Aorta (tissue), 5 donors: ENCODE measurements at regions not wholly inside any gene's neighbourhood (a gene's known extent, or its start where the extent isn't known, plus 50 kb on each side); places are given as distances from the start of the nearest gene placed in this dataset.
"Not testable (repeated sequence)": the region's sequence is repeated elsewhere in the genome, so short reads cannot be mapped to it uniquely, and the experiment has no call there.

Source experiments
- ATAC-seq: fragments of 200-7000 bp; cut with Tn5 transposase; one replicate; pipeline ENCODE4 v1.9.1; 2022; ENCODE audit warnings: moderate library complexity; ENCODE audit not compliant: low FRiP score
- DNase-seq, 2 donors: peaks; one replicate each; pipeline ENCODE4 v3.0.0-alpha.2; 2020
- H3K27ac ChIP-seq, 2 donors: one replicate each; pipeline ENCODE4 v1.5.1; 2013; ENCODE audit warnings: low read length in 2 of 2, mild to moderate bottlenecking in 2 of 2, moderate library complexity in 2 of 2, control low read depth in 1 of 2, inconsistent platforms in 1 of 2, low read depth in 1 of 2
- H3K27me3 ChIP-seq, 2 donors: one replicate each; pipeline ENCODE4 v1.6.1; 2013; ENCODE audit warnings: control low read depth in 1 of 2, low read length in 1 of 2, mild to moderate bottlenecking in 1 of 2, moderate library complexity in 1 of 2; ENCODE audit not compliant: insufficient read depth in 2 of 2, control insufficient read depth in 1 of 2
- H3K36me3 ChIP-seq, 2 donors: one replicate each; pipeline ENCODE4 v1.6.1; 2013; ENCODE audit warnings: control low read depth in 1 of 2, low read length in 1 of 2, mild to moderate bottlenecking in 1 of 2; ENCODE audit not compliant: insufficient read depth in 2 of 2, control insufficient read depth in 1 of 2
- H3K4me1 ChIP-seq, 2 donors: one replicate each; pipeline ENCODE4 v1.6.1; 2013; ENCODE audit warnings: low read length in 2 of 2, control low read depth in 1 of 2, mild to moderate bottlenecking in 1 of 2, moderate library complexity in 1 of 2; ENCODE audit not compliant: insufficient read depth in 2 of 2, control insufficient read depth in 1 of 2
- H3K4me3 ChIP-seq, 2 donors: one replicate each; pipeline ENCODE4 v1.5.1; 2013; ENCODE audit warnings: low read length in 2 of 2, control low read depth in 1 of 2, mild to moderate bottlenecking in 1 of 2
- H3K9me3 ChIP-seq: one replicate; pipeline ENCODE4 v1.6.1; 2013; ENCODE audit warnings: mild to moderate bottlenecking, low read length; ENCODE audit not compliant: control insufficient read depth
- whole genome bisulfite sequencing, 2 donors: extraction: QIAGEN DNeasy Blood & Tissue Kit; methylation state at CpG; one replicate each; pipeline ENCODE4 v1.1.7; 2013; 5-methylcytosine and 5-hydroxymethylcytosine counted together
- intact Hi-C, 2 donors: fragments of 100-400 bp; cut with DNase I; formaldehyde crosslinking; loops; one replicate each; pipeline versions ENCODE4 v1.14.2 to v1.15.0; 2022
- donor health status: healthy with polysubstance abuse.
- donor health status: Bipolar disorder and iron deficiency.
- donor health status: DM: no; HTN: no; CAD: no.
- donor health status: DM: no; HTN: no; CAD: no.
- donor health status: DM: yes; HTN: yes; CAD: no.

DNA sequence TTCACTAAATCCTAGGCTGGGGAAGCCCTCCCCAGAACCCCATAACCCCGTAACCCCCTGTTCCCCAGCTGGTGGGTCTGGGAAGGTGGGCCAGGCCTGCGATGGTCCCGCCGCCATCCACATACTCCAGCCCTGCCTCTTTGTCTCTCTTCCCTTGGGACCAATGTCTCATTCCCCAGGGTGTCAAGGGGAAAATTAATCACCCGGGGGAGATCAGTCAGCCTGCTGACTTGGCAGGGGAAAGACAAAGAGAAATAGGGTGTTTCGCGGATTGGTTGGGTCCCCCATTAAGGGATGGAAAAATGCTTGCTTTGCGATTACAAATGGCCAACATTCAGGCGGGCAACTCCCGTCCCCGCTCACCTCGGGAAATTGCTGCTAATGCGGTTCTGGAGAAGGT, 60.6 kb upstream of the LHX5 start:
- Histone ChIP-seq H3K9me3 (peaks cover 2% of the 10 kb centered on the region), H3K4me3 (no peak overlapping the region), H3K36me3 (no peaks in the 10 kb centered on the region), H3K4me1 (no peaks in the 10 kb centered on the region), H3K27me3 (no peaks in the 10 kb centered on the region), H3K27ac (no peak overlapping the region)
- 39 to 49% methylated on average over 13 of the region's 13 CpGs for WGBS, 2 donors
- DNase-seq (no peak), ATAC-seq (no peak)
- intact Hi-C loops = no loop called here

DNA sequence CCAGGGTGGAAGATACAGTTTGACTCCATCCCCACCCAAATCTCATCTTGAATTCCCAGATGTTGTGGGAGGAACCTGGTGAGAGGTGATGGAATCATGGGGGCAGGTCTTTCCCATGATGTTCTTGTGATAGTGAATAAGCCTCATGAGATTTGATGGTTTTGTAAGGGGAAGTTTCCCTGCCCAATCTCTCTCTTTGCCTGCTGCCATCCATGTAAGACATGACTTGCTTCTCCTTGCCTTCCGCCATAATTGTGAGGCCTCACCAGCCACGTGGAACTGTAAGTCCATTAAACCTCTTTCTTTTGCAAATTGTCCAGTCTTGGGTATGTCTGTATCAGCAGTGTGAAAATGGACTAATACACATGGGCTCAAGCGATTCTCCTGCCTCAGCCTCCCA, 59.4 kb upstream of the LHX5 start:
- intact Hi-C loops, ATAC-seq: not testable (repeated sequence)

DNA sequence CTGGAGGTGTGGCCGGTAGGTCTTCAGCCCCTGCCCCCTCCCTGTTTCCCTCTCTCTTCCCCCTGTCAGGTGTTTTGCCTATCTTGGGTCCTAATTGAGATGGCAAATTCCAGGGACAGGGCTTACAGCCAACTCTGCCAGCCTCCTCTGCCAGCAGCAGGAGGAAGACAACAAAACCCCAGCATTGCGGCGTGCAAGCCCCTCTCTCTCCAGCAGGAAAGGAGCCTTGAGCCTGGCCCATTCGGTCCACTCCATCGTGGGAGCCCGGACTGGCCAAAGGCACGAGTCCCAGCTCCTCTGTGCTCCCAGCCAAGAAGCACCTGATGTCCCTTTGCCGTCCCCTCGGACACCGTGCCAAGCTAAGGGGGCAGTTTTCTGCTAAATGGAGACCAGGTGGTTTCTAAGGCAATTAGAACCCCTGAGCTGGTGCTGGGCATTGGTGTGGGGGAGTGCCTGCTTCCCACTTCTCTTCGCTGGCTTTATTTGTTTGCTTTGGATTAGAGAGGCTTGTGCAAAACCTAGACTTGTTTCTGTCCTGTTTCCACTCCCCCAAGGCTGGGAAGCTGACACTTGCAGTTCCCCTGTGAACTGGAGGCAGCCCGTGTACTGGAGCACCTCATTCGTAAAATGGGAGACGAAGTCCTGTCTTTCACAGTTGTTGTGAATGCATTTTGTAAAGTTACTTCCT, 57.1 kb upstream of the LHX5 start:
- H3K9me3 ChIP-seq = peaks cover 2% of the 10 kb centered on the region
- DNase-seq = no peak
- ATAC-seq = no peak

More for the DNA sequence above, 59.4 kb upstream of the LHX5 start:
- not testable (repeated sequence) for H3K27ac ChIP-seq, H3K9me3 ChIP-seq, H3K27me3 ChIP-seq, H3K4me3 ChIP-seq, DNase-seq, H3K36me3 ChIP-seq, H3K4me1 ChIP-seq
- 85 to 91% methylated on average over 3 of the region's 3 CpGs for WGBS, 2 donors

GRCh38 chr12:113525066-113525465, 53.4 kb upstream of the LHX5 start:
- H3K36me3 ChIP-seq = no peaks in the 10 kb centered on the region
- no peak for DNase-seq
- ATAC-seq = no peak
- 72% methylated on average over 7 of the region's 7 CpGs for WGBS, 2 donors
- H3K4me1 ChIP-seq = no peaks in the 10 kb centered on the region
- H3K4me3 ChIP-seq = no peak overlapping the region
- peaks cover 2% of the 10 kb centered on the region for H3K9me3 ChIP-seq
- H3K27me3 ChIP-seq = no peaks in the 10 kb centered on the region
- intact Hi-C loops = no loop called here
- H3K27ac ChIP-seq = no peak overlapping the region

More for the DNA sequence above, 57.1 kb upstream of the LHX5 start:
- Histone ChIP-seq H3K36me3 (no peaks in the 10 kb centered on the region), H3K27me3 (no peaks in the 10 kb centered on the region), H3K4me3 (no peak overlapping the region), H3K4me1 (no peaks in the 10 kb centered on the region), H3K27ac (no peak overlapping the region)
- intact Hi-C loops = no loop called here
- 27% methylated on average over 14 of the region's 14 CpGs for WGBS, 2 donors

GRCh38 chr12:113524495-113524894, 52.8 kb upstream of the LHX5 start:
- H3K36me3 ChIP-seq = no peaks in the 10 kb centered on the region
- DNase-seq (no peak), ATAC-seq (no peak)
- intact Hi-C loops = no loop called here
- peaks cover 2% of the 10 kb centered on the region for H3K9me3 ChIP-seq
- no peak overlapping the region for H3K27ac ChIP-seq
- 76 to 80% methylated on average over 5 of the region's 5 CpGs for WGBS, 2 donors
- no peaks in the 10 kb centered on the region for H3K4me1 ChIP-seq
- no peak overlapping the region for H3K4me3 ChIP-seq
- H3K27me3 ChIP-seq = no peaks in the 10 kb centered on the region

GRCh38 chr12:113521708-113522107, 50.0 kb upstream of the LHX5 start:
- Histone ChIP-seq H3K27ac (no peak overlapping the region), H3K4me3 (no peak overlapping the region), H3K36me3 (no peaks in the 10 kb centered on the region), H3K9me3 (peaks cover 5% of the 10 kb centered on the region), H3K27me3 (no peaks in the 10 kb centered on the region), H3K4me1 (no peaks in the 10 kb centered on the region)
- WGBS, 2 donors = 37 to 41% methylated on average over 8 of the region's 8 CpGs
- ATAC-seq (no peak), DNase-seq (no peak)
- intact Hi-C loops = no loop called here
